ENCODE measurements at regions not wholly inside any gene's neighbourhood (a gene's known extent, or its start where the extent isn't known, plus 50 kb on each side); places are given as distances from the start of the nearest gene placed in this dataset.
A peak's percentile ranks its signal among the peaks of the same experiment; 100 is the strongest.

DNA sequence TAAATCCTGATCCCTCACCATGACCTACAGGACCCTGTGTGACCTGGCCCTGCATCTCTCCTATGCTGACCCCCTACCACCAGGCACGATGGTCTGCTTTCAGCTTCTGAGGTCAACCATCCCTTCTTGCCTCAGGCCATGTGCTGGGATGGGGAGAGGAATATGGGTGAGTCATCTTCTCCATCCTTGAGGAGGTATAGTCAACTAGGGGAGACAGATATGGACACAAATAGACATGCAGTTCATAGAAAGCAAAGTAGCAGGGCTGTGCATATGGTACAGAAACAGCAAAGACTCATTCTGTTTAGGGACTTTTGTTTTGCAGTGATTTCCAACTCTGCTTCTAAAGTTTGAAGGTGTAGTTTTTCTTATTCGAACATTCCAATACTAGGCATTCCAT is 250.8 kb upstream of the FGGY start:
- intact Hi-C loops (cut with DNase I) = loop anchor here (10.0 kb wide), 1 partner anchor 99 kb away; no protein-coding TSS in a partner anchor
- no peaks in the 10 kb centered on the region for H3K36me3 ChIP-seq
- DNase-seq = no peak
- no peaks in the 10 kb centered on the region for H3K27me3 ChIP-seq
- peak overlapping the region in 1 of 4 donors; percentile 36 for H3K27ac ChIP-seq
- H3K4me1 ChIP-seq = peaks cover 0 to 40% (median 33%) of the 10 kb centered on the region in 4 donors
- H3K9me3 ChIP-seq = no peaks in the 10 kb centered on the region
- 89 to 91% methylated on average over 2 of the region's 2 CpGs for WGBS, 2 donors
- no peak for TF ChIP-seq EP300 (IDR thresholded peaks at IDR 0.05)
- TF ChIP-seq POLR2A (IDR thresholded peaks at IDR 0.05) = no peak
- TF ChIP-seq, protein P1, sequence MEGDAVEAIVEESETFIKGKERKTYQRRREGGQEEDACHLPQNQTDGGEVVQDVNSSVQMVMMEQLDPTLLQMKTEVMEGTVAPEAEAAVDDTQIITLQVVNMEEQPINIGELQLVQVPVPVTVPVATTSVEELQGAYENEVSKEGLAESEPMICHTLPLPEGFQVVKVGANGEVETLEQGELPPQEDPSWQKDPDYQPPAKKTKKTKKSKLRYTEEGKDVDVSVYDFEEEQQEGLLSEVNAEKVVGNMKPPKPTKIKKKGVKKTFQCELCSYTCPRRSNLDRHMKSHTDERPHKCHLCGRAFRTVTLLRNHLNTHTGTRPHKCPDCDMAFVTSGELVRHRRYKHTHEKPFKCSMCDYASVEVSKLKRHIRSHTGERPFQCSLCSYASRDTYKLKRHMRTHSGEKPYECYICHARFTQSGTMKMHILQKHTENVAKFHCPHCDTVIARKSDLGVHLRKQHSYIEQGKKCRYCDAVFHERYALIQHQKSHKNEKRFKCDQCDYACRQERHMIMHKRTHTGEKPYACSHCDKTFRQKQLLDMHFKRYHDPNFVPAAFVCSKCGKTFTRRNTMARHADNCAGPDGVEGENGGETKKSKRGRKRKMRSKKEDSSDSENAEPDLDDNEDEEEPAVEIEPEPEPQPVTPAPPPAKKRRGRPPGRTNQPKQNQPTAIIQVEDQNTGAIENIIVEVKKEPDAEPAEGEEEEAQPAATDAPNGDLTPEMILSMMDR (IDR thresholded peaks at IDR 0.05) = no peak
- TF ChIP-seq POLR2AphosphoS5 (IDR thresholded peaks at IDR 0.05) = no peak
- H3K4me3 ChIP-seq = no peak overlapping the region

DNA sequence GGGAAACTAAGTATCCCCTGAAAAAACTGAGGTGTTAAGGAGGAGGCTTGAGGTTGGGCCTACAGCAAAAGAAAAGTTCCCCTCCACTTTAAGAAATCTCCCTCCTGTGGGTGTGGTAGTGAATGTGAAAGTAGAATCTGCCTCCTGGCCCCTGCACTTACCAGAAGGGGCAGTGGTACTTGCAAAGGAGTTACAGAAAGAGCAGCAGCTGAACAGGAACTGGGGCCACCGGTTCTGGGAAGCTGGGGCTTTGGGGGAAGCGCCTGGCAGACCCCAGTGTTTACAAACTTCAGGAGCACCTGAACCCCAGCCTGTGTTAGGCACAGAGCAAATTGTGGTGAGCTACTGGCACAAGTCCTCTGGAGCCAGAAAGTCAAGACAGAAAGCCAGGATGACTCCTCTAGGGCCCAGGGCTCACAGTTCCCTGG is 250.2 kb upstream of the FGGY start:
- H3K27me3 ChIP-seq = no peaks in the 10 kb centered on the region
- peaks cover 0 to 35% (median 29%) of the 10 kb centered on the region in 4 donors for H3K4me1 ChIP-seq
- peak overlapping the region in 2 of 4 donors; percentile 36 to 39 for H3K27ac ChIP-seq
- TF ChIP-seq POLR2AphosphoS5 (IDR thresholded peaks at IDR 0.05) (no peak), EP300 (IDR thresholded peaks at IDR 0.05) (no peak), POLR2A (IDR thresholded peaks at IDR 0.05) (no peak)
- TF ChIP-seq, protein P1 (IDR thresholded peaks at IDR 0.05) = no peak
- no peaks in the 10 kb centered on the region for H3K9me3 ChIP-seq
- no peak for DNase-seq
- whole genome bisulfite sequencing, 2 donors = 8 to 15% methylated on average over 2 of the region's 2 CpGs
- no peak overlapping the region for H3K4me3 ChIP-seq
- no peaks in the 10 kb centered on the region for H3K36me3 ChIP-seq
- intact Hi-C loops (cut with DNase I) = loop anchor here (10.0 kb wide), 1 partner anchor 98 kb away; no protein-coding TSS in a partner anchor

DNA sequence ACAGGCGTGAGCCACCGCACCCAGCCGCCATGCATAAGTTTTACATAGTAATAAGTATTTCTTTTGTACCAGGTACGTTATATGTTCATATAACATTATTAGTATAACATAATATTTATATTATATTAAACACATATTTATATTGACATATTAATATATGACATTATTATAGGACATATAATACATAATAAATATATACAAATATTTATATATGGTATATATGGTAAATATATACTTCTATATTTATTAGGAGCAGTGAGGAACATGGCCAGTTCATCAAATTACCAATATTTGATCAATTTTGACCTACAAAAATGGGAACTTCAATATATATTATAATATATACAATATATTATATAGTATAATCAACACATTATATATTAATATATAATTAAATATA is 245.9 kb upstream of the FGGY start:
- H3K4me1 ChIP-seq = peaks cover 0 to 35% (median 22%) of the 10 kb centered on the region in 4 donors

DNA sequence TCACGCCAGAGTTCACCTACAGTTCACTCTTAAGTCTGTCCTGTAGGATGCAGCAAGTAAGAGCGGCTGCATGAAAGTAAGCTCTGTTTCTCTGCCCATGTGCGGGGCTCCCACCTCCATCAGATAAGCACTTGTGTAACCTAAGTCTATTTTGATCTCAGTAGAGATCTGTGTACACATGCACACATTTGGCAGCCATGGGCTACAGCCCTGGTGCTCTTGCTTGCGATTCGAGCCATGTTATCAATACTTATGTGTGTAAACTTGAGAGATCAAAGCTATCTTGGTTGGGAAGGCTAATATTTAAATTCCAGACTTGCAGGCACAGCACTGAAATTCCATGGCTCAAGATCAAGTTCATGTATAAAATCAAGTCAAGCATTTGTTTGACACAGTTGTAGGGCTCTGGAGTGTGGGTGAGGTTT is 244.7 kb upstream of the FGGY start:
- Histone ChIP-seq H3K36me3 (no peaks in the 10 kb centered on the region), H3K4me3 (no peak overlapping the region), H3K9me3 (no peaks in the 10 kb centered on the region), H3K27ac (peak overlapping the region in 3 of 4 donors; percentile 51 to 69 (median 65)), H3K4me1 (peaks cover 0 to 35% (median 24%) of the 10 kb centered on the region in 4 donors), H3K27me3 (no peaks in the 10 kb centered on the region)
- TF ChIP-seq, protein P1 (IDR thresholded peaks at IDR 0.05) = no peak
- TF ChIP-seq POLR2AphosphoS5 (IDR thresholded peaks at IDR 0.05) = peak in 1 of 4 donors; percentile 10
- WGBS, 2 donors = 55 to 75% methylated on average over 5 of the region's 5 CpGs
- intact Hi-C loops (cut with DNase I) = no loop called here
- DNase-seq = no peak

More for the DNA sequence above, 245.9 kb upstream of the FGGY start:
- TF ChIP-seq, protein P1 (IDR thresholded peaks at IDR 0.05) = no peak
- TF ChIP-seq EP300 (IDR thresholded peaks at IDR 0.05) (no peak), POLR2AphosphoS5 (IDR thresholded peaks at IDR 0.05) (no peak), POLR2A (IDR thresholded peaks at IDR 0.05) (no peak)
- no peak overlapping the region for H3K4me3 ChIP-seq
- no peak for DNase-seq
- no peaks in the 10 kb centered on the region for H3K36me3 ChIP-seq
- H3K9me3 ChIP-seq = no peaks in the 10 kb centered on the region
- intact Hi-C loops (cut with DNase I) = no loop called here
- H3K27ac ChIP-seq = no peak overlapping the region
- WGBS, 2 donors = 72 to 85% methylated on average over 4 of the region's 4 CpGs
- H3K27me3 ChIP-seq = no peaks in the 10 kb centered on the region

DNA sequence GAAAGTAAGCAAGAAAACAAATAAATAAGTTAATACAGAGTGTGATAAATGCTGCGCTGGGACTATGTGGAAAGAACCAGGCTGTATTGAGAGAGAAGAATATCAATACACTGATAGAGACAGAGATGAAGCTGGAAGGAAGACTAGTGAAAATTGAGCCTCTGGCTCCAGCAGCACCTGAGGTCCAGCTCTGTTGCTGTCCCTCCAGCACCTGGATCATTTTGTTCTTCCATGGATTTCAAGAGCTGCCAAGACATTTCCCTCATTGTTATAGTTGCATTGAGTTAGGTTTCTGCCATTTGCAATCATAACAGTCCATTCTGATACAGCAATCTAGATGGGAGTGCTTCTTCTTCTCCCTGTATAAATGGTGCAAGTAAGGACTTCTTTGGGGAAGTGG is 242.7 kb upstream of the FGGY start:
- Histone ChIP-seq H3K9me3 (no peaks in the 10 kb centered on the region), H3K27me3 (no peaks in the 10 kb centered on the region), H3K27ac (no peak overlapping the region), H3K4me3 (no peak overlapping the region), H3K4me1 (peaks cover 0 to 45% (median 33%) of the 10 kb centered on the region in 4 donors), H3K36me3 (no peaks in the 10 kb centered on the region)
- WGBS, 2 donors = 95 to 97% methylated on average over 1 of the region's 1 CpG
- intact Hi-C loops (cut with DNase I) = no loop called here
- no peak for DNase-seq
- no peak for TF ChIP-seq POLR2AphosphoS5 (IDR thresholded peaks at IDR 0.05)
- TF ChIP-seq, protein P1 (IDR thresholded peaks at IDR 0.05) = no peak
- TF ChIP-seq POLR2A (IDR thresholded peaks at IDR 0.05) = no peak
- TF ChIP-seq EP300 (IDR thresholded peaks at IDR 0.05) = no peak

Measured in sigmoid colon (tissue), 6 donors.